ENCODE measurements at regions not wholly inside any gene's neighbourhood (a gene's known extent, or its start where the extent isn't known, plus 50 kb on each side); places are given as distances from the start of the nearest gene placed in this dataset.

- TF ChIP-seq ESRRG (CRISPR knock-in tag; IDR thresholded peaks at IDR 0.05) (no peak), ZFP30 (CRISPR knock-in tag; IDR thresholded peaks at IDR 0.05) (no peak)
Measured at GRCh38 chr17:36856903-36857381, 80.3 kb upstream of the LHX1 start (continued).

GRCh38 chr17:36857698-36858097, 79.6 kb upstream of the LHX1 start:
- ATAC-seq = no peak
- TF ChIP-seq TCF4 (CRISPR knock-in tag; IDR thresholded peaks at IDR 0.05; ENCODE audit: borderline replicate concordance) = no peak
- no peak for TF ChIP-seq BACH2 (CRISPR knock-in tag; IDR thresholded peaks at IDR 0.05; ENCODE audit: borderline replicate concordance)
- no peak for TF ChIP-seq GLIS3 (CRISPR knock-in tag; IDR thresholded peaks at IDR 0.05)
- TF ChIP-seq ARNTL (CRISPR knock-in tag; IDR thresholded peaks at IDR 0.05; ENCODE audit: borderline replicate concordance, low read depth) = no peak
- no peak for TF ChIP-seq OSR1 (CRISPR knock-in tag; IDR thresholded peaks at IDR 0.05)
- TF ChIP-seq TOX (CRISPR knock-in tag; IDR thresholded peaks at IDR 0.05; ENCODE audit: borderline replicate concordance) = no peak
- TF ChIP-seq ZFP30 (CRISPR knock-in tag; IDR thresholded peaks at IDR 0.05) = no peak
- TF ChIP-seq CREB5 (CRISPR knock-in tag; IDR thresholded peaks at IDR 0.05; ENCODE audit: low read depth) = no peak
- TF ChIP-seq TSHZ2 (CRISPR knock-in tag; IDR thresholded peaks at IDR 0.05) = no peak
- no peak for TF ChIP-seq ESRRG (CRISPR knock-in tag; IDR thresholded peaks at IDR 0.05)
- no peak for TF ChIP-seq ISL1 (CRISPR knock-in tag; IDR thresholded peaks at IDR 0.05)
- no peak for TF ChIP-seq POU6F1 (CRISPR knock-in tag; IDR thresholded peaks at IDR 0.05; ENCODE audit: borderline replicate concordance, low read depth)
- no peak for TF ChIP-seq ZNF8 (CRISPR knock-in tag; IDR thresholded peaks at IDR 0.05)
- TF ChIP-seq ZNF70 (CRISPR knock-in tag; IDR thresholded peaks at IDR 0.05) = no peak
- no peak for TF ChIP-seq PATZ1 (CRISPR knock-in tag; IDR thresholded peaks at IDR 0.05; ENCODE audit: borderline replicate concordance)
- TF ChIP-seq CSDC2 (CRISPR knock-in tag; IDR thresholded peaks at IDR 0.05) = no peak
- no peak for TF ChIP-seq RARB (CRISPR knock-in tag; IDR thresholded peaks at IDR 0.05)
- no peak for TF ChIP-seq ZNF565 (CRISPR knock-in tag; conservative IDR thresholded peaks at IDR 0.05; ENCODE audit: low read depth)
- no peak for TF ChIP-seq CSRNP3 (CRISPR knock-in tag; IDR thresholded peaks at IDR 0.05)

- no peak for ATAC-seq
- TF ChIP-seq RARB (CRISPR knock-in tag; IDR thresholded peaks at IDR 0.05) = no peak
- TF ChIP-seq ZNF565 (CRISPR knock-in tag; conservative IDR thresholded peaks at IDR 0.05; ENCODE audit: low read depth) = no peak
- TF ChIP-seq TSHZ2 (CRISPR knock-in tag; IDR thresholded peaks at IDR 0.05) = no peak
- no peak for TF ChIP-seq ZFP3 (CRISPR knock-in tag; IDR thresholded peaks at IDR 0.05)
- no peak for TF ChIP-seq TOX (CRISPR knock-in tag; IDR thresholded peaks at IDR 0.05; ENCODE audit: borderline replicate concordance)
- TF ChIP-seq ZFP30 (CRISPR knock-in tag; IDR thresholded peaks at IDR 0.05) = no peak
- TF ChIP-seq ZC3H10 (CRISPR knock-in tag; IDR thresholded peaks at IDR 0.05) = no peak
- TF ChIP-seq OSR1 (CRISPR knock-in tag; IDR thresholded peaks at IDR 0.05) = no peak
- no peak for TF ChIP-seq ZNF70 (CRISPR knock-in tag; IDR thresholded peaks at IDR 0.05)
- no peak for TF ChIP-seq ISL1 (CRISPR knock-in tag; IDR thresholded peaks at IDR 0.05)
- no peak for TF ChIP-seq CSDC2 (CRISPR knock-in tag; IDR thresholded peaks at IDR 0.05)
- TF ChIP-seq ARNTL (CRISPR knock-in tag; IDR thresholded peaks at IDR 0.05; ENCODE audit: borderline replicate concordance, low read depth) = no peak
- TF ChIP-seq ESRRG (CRISPR knock-in tag; IDR thresholded peaks at IDR 0.05) = no peak
- TF ChIP-seq CREB5 (CRISPR knock-in tag; IDR thresholded peaks at IDR 0.05; ENCODE audit: low read depth) = no peak
- no peak for TF ChIP-seq GLIS3 (CRISPR knock-in tag; IDR thresholded peaks at IDR 0.05)
Measured at GRCh38 chr17:36858119-36859002, 78.9 kb upstream of the LHX1 start.
